Left lung (tissue), 4 donors: ENCODE measurements at regions not wholly inside any gene's neighbourhood (a gene's known extent, or its start where the extent isn't known, plus 50 kb on each side); places are given as distances from the start of the nearest gene placed in this dataset.
"Not testable (repeated sequence)": the region's sequence is repeated elsewhere in the genome, so short reads cannot be mapped to it uniquely, and the experiment has no call there.

Source experiments
- ATAC-seq: fragments of 200-7000 bp; cut with Tn5 transposase; one replicate; pipeline ENCODE4 v1.9.1; 2020; ENCODE audit warnings: moderate library complexity
- DNase-seq, 4 donors: peaks; one replicate each; pipeline ENCODE4 v3.0.0-alpha.2; 2013 to 2020
- H3K27ac ChIP-seq, 2 donors: fragments of 200-600 bp; sonication (generic) in 1 of 2; one replicate each; pipeline versions ENCODE4 v1.5.0 to v1.8.0; 2020 to 2021
- H3K27me3 ChIP-seq, 2 donors: fragments of 200-600 bp; sonication (generic) in 1 of 2; one replicate each; pipeline versions ENCODE4 v1.5.0 to v1.8.0; 2020 to 2021
- H3K36me3 ChIP-seq, 2 donors: fragments of 200-600 bp; sonication (generic) in 1 of 2; one replicate each; pipeline versions ENCODE4 v1.5.0 to v1.8.0; 2020 to 2021
- H3K4me1 ChIP-seq, 2 donors: fragments of 200-600 bp; one replicate each; pipeline ENCODE4 v1.8.0; 2021
- H3K4me3 ChIP-seq, 2 donors: fragments of 200-600 bp; sonication (generic) in 1 of 2; one replicate each; pipeline versions ENCODE4 v1.5.0 to v1.8.0; 2020 to 2021; ENCODE audit warnings: mild to moderate bottlenecking in 1 of 2
- H3K9me3 ChIP-seq, 2 donors: fragments of 200-600 bp; sonication (generic) in 1 of 2; one replicate each; pipeline versions ENCODE4 v1.5.0 to v1.8.0; 2020 to 2021
- CTCF ChIP-seq, 2 donors: fragments of 200-600 bp; sonication (generic) in 1 of 2; IDR thresholded peaks; one replicate each; pipeline versions ENCODE4 v1.5.0 to v1.8.0; 2021; ENCODE audit warnings: antibody characterized with exemption in 2 of 2
- intact Hi-C, 2 donors: fragments of 100-400 bp; cut with DNase I; formaldehyde crosslinking; loops; one replicate each; pipeline versions ENCODE4 v1.11.2 to v1.14.2; 2022
- donor health status: DM: no; HTN: yes; CAD: no.
- donor health status: DM: no; HTN: no; CAD: no.

GRCh38 chr4:94068753-94069719, 138.6 kb upstream of the SMARCAD1 start:
- no peaks in the 10 kb centered on the region for H3K36me3 ChIP-seq
- no peaks in the 10 kb centered on the region for H3K27me3 ChIP-seq
- H3K9me3 ChIP-seq, result no peaks in the 10 kb centered on the region
- no peak for DNase-seq
- intact Hi-C loops, result no loop called here
- no peaks in the 10 kb centered on the region for H3K4me1 ChIP-seq
- no peak for TF ChIP-seq CTCF (IDR thresholded peaks at IDR 0.05)
- no peak overlapping the region for H3K4me3 ChIP-seq
- no peak for ATAC-seq
- H3K27ac ChIP-seq, result no peak overlapping the region

GRCh38 chr4:94076498-94076897, 131.2 kb upstream of the SMARCAD1 start:
- intact Hi-C loops, result no loop called here
- ATAC-seq, result no peak

DNA sequence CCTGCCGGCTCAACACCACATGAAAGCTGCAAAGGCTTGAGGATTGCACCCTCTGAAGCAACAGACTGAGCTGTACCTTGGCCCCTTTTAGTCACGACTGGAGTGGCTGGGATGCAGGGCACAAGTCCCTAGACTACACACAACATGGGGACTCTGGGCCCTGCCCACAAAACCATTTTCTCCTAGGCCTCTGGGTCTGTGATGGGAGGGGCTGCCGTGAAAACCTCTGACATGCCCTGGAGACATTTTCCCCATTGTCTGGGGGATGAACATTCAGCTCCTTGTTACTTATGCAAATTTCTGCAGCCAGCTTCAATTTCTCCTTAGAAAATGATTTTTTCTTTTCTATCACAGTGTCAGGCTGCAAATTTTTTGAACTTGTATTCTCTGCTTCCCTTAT, 123.5 kb upstream of the SMARCAD1 start:
- DNase-seq (no peak), ATAC-seq (no peak)
- Histone ChIP-seq H3K4me3 (no peak overlapping the region), H3K9me3 (peaks cover 0 to 29% of the 10 kb centered on the region in 2 donors), H3K27ac (no peak overlapping the region), H3K36me3 (no peaks in the 10 kb centered on the region), H3K4me1 (no peaks in the 10 kb centered on the region), H3K27me3 (no peaks in the 10 kb centered on the region)
- TF ChIP-seq CTCF (IDR thresholded peaks at IDR 0.05), result no peak
- intact Hi-C loops, result no loop called here

More at GRCh38 chr4:94076498-94076897, 131.2 kb upstream of the SMARCAD1 start:
- no peaks in the 10 kb centered on the region for H3K36me3 ChIP-seq
- no peak for DNase-seq
- no peak overlapping the region for H3K27ac ChIP-seq
- H3K27me3 ChIP-seq, result no peaks in the 10 kb centered on the region
- no peak overlapping the region for H3K4me3 ChIP-seq
- H3K9me3 ChIP-seq, result peaks cover 0 to 8% of the 10 kb centered on the region in 2 donors
- H3K4me1 ChIP-seq, result no peaks in the 10 kb centered on the region
- no peak for TF ChIP-seq CTCF (IDR thresholded peaks at IDR 0.05)

- H3K36me3 ChIP-seq, H3K9me3 ChIP-seq, H3K4me1 ChIP-seq, intact Hi-C loops, DNase-seq, H3K4me3 ChIP-seq, H3K27ac ChIP-seq, ATAC-seq, H3K27me3 ChIP-seq: not testable (repeated sequence)
Observed at GRCh38 chr4:94099141-94099540, 108.5 kb upstream of the SMARCAD1 start.

DNA sequence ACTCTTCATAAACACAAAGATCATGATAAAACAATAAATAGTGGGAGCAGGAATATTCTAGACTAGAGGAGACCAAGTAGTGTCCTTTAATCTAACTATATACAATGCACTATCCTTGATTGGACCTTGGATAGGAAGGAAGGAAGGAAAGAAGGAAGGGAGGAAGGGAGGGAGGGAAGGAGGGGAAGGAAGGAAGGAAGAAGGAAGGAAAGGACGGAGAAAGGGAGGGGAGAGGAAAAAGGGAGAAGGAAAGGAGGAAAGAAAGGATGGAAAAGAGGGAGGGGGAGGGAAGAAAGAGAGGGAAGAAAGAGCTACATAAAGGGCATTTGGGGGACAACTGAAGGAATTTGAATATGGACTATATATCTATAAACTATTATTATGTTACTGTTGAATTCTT, 95.0 kb upstream of the SMARCAD1 start:
- H3K4me3 ChIP-seq, result no peak overlapping the region
- no peaks in the 10 kb centered on the region for H3K9me3 ChIP-seq
- no peak for TF ChIP-seq CTCF (IDR thresholded peaks at IDR 0.05)
- intact Hi-C loops, result no loop called here
- ATAC-seq, result no peak
- DNase-seq, result no peak
- no peaks in the 10 kb centered on the region for H3K27me3 ChIP-seq
- H3K4me1 ChIP-seq, result no peaks in the 10 kb centered on the region
- H3K36me3 ChIP-seq, result no peaks in the 10 kb centered on the region
- no peak overlapping the region for H3K27ac ChIP-seq
